Endothelial cell of umbilical vein (primary cell): ENCODE measurements at regions not wholly inside any gene's neighbourhood (a gene's known extent, or its start where the extent isn't known, plus 50 kb on each side); places are given as distances from the start of the nearest gene placed in this dataset.

Source experiments
- BruUV-seq: library from RNA; stranded (reverse); fragments of 400-500 nt; replicated peaks from 2 replicates; lab custom pipeline; 2021; lab: Mats Ljungman, UMichigan
- CTCF ChIA-PET: fragments of 300-600, 350-600 bp; sonication (Branson Sonifier 250); formaldehyde crosslinking; loops from one replicate; lab custom pipeline; 2021; ENCODE audit warnings: antibody characterized with exemption, inconsistent platforms; lab: Charles Lee
- POLR2A ChIA-PET: fragments of 300-600, 350-600 bp; sonication (Branson Sonifier 250); formaldehyde crosslinking; loops from one replicate; lab custom pipeline; 2021; ENCODE audit warnings: antibody characterized with exemption, inconsistent platforms; lab: Charles Lee
- DNase-seq: peaks from one replicate; pipeline ENCODE4 v3.0.0-alpha.2; 2011; ENCODE audit warnings: low read depth, low spot score
- FAIRE-seq: peaks from 2 replicates; lab custom pipeline; 2011; peaks lifted over from hg19 to GRCh38; lab: Jason Lieb, UNC
- H2AFZ ChIP-seq: 2 replicates; pipeline ENCODE4 v1.6.0; 2012; ENCODE audit warnings: low read depth, low read length, control low read depth, inconsistent platforms
- H3K27ac ChIP-seq: 2 replicates; pipeline ENCODE4 v1.5.1; 2011; ENCODE audit warnings: low read depth, mild to moderate bottlenecking, control low read depth, low read length, moderate library complexity; ENCODE audit not compliant: insufficient read depth
- H3K27me3 ChIP-seq, 2 experiments: 2 replicates each; pipeline versions ENCODE4 v1.6.0 to v1.6.1; 2011; ENCODE audit warnings: low read length in 2 of 2, mixed read lengths in 1 of 2; ENCODE audit not compliant: control insufficient read depth in 2 of 2, insufficient read depth in 2 of 2
- H3K36me3 ChIP-seq, 2 experiments: 2 replicates in 1 of 2; 3 replicates in 1 of 2; pipeline ENCODE4 v1.5.1; 2011; ENCODE audit warnings: low read length in 2 of 2, mild to moderate bottlenecking in 1 of 2, moderate library complexity in 1 of 2; ENCODE audit not compliant: control insufficient read depth in 2 of 2, insufficient read depth in 2 of 2; ENCODE audit errors: extremely low read depth in 1 of 2
- H3K4me1 ChIP-seq: 3 replicates; pipeline ENCODE4 v1.5.1; 2011; ENCODE audit warnings: mild to moderate bottlenecking, low read length; ENCODE audit not compliant: control insufficient read depth, insufficient read depth; ENCODE audit errors: extremely low read depth
- H3K4me2 ChIP-seq: 2 replicates; pipeline ENCODE4 v1.6.1; 2011; ENCODE audit warnings: low read length, control low read depth, mixed read lengths; ENCODE audit not compliant: insufficient read depth
- H3K4me3 ChIP-seq, 3 experiments: fragments of 200-600 bp in 1 of 3; sonication (generic), shearing (Covaris generic) in 1 of 3; replicated peaks in 1 of 3; 2 replicates each; pipeline ENCODE4 v1.5.1; 2011 to 2016; ENCODE audit warnings: control low read depth in 3 of 3, low read length in 3 of 3, mild to moderate bottlenecking in 2 of 3, inconsistent platforms in 1 of 3, low read depth in 1 of 3, moderate library complexity in 1 of 3; ENCODE audit not compliant: insufficient read depth in 1 of 3
- H3K79me2 ChIP-seq: 2 replicates; pipeline ENCODE4 v1.6.0; 2012; ENCODE audit warnings: low read length, inconsistent platforms; ENCODE audit not compliant: control insufficient read depth, insufficient read depth
- H3K9ac ChIP-seq: replicated peaks from 2 replicates; pipeline ENCODE3; 2011; ENCODE audit warnings: low read length, control low read depth; ENCODE audit not compliant: insufficient read depth; ENCODE audit errors: extremely low read depth
- H3K9me1 ChIP-seq: replicated peaks from 3 replicates; pipeline ENCODE4 v1.6.0; 2011; ENCODE audit warnings: mild to moderate bottlenecking, low read length; ENCODE audit not compliant: control insufficient read depth, insufficient read depth; ENCODE audit errors: extremely low read depth
- H3K9me3 ChIP-seq: replicated peaks from 2 replicates; pipeline ENCODE4 v1.5.1; 2012; ENCODE audit warnings: low read length, inconsistent platforms; ENCODE audit not compliant: control insufficient read depth, insufficient read depth
- H4K20me1 ChIP-seq: replicated peaks from 2 replicates; pipeline ENCODE3; 2011; ENCODE audit warnings: mild to moderate bottlenecking, low read length; ENCODE audit not compliant: control insufficient read depth, insufficient read depth; ENCODE audit errors: extremely low read depth
- CTCF ChIP-seq, 2 donors: IDR thresholded peaks; 1 replicate in 1 of 2; 2 replicates in 1 of 2; pipeline ENCODE4 v1.5.1; 2011; ENCODE audit warnings: low read length in 2 of 2, mild to moderate bottlenecking in 2 of 2, moderate library complexity in 2 of 2, control low read depth in 1 of 2, inconsistent platforms in 1 of 2, low read depth in 1 of 2; ENCODE audit not compliant: insufficient read depth in 1 of 2; ENCODE audit errors: extremely low read depth in 1 of 2
- EZH2 ChIP-seq: IDR thresholded peaks from 2 replicates; pipeline ENCODE4 v1.6.1; 2012; ENCODE audit warnings: borderline replicate concordance, low read depth, mild to moderate bottlenecking, moderate library complexity, low read length, inconsistent platforms; ENCODE audit not compliant: severe bottlenecking
- FOS ChIP-seq: IDR thresholded peaks from 2 replicates; pipeline ENCODE4 v1.6.1; 2011; ENCODE audit warnings: mild to moderate bottlenecking, low read length, moderate library complexity, borderline replicate concordance; ENCODE audit not compliant: insufficient read depth
- GATA2 ChIP-seq: IDR thresholded peaks from 2 replicates; pipeline ENCODE4 v1.7.0; 2011; ENCODE audit warnings: low read depth, mild to moderate bottlenecking, moderate library complexity, mixed read lengths, low read length; ENCODE audit not compliant: insufficient read length, insufficient read depth
- JUN ChIP-seq: IDR thresholded peaks from 2 replicates; pipeline ENCODE4 v1.6.1; 2011; ENCODE audit warnings: borderline replicate concordance, low read depth; ENCODE audit not compliant: insufficient read length, insufficient read depth
- MAX ChIP-seq: IDR thresholded peaks from 2 replicates; pipeline ENCODE4 v1.6.1; 2011; ENCODE audit not compliant: insufficient read depth, insufficient read length
- MYC ChIP-seq: IDR thresholded peaks from one replicate; pipeline ENCODE4 v1.6.1; 2011; ENCODE audit warnings: mild to moderate bottlenecking, low read depth, low read length
- POLR2A ChIP-seq: IDR thresholded peaks from 2 replicates; pipeline ENCODE4 v1.6.1; 2012; ENCODE audit warnings: low read depth, mild to moderate bottlenecking, control low read depth, low read length
- POLR2AphosphoS5 ChIP-seq: IDR thresholded peaks from 2 replicates; pipeline ENCODE4 v1.6.1; 2012; ENCODE audit warnings: low read depth, mild to moderate bottlenecking, control low read depth, low read length, moderate library complexity; ENCODE audit not compliant: insufficient read depth
- dilution Hi-C: fragments of 300-500 bp; cut with MboI; formaldehyde crosslinking; loops from one replicate; pipeline ENCODE4 v1.15.0; 2019; ENCODE audit warnings: low sequenced_read_pairs; ENCODE audit not compliant: extremely low pct_ligation_motif_present
- intact Hi-C: fragments of 100-400 bp; cut with micrococcal nuclease; formaldehyde crosslinking; loops from one replicate; pipeline ENCODE4 v1.10.0; 2022

GRCh38 chr4:62912531-62912930, 1496.7 kb downstream of the TECRL start:
- no peaks in the 10 kb centered on the region for H3K9me1 ChIP-seq
- ChIA-PET CTCF (no interaction called here), POLR2A (no interaction called here)
- dilution Hi-C loops = no loop called here
- no peaks in the 10 kb centered on the region for H3K27me3 ChIP-seq
- no peaks in the 10 kb centered on the region for H3K9me3 ChIP-seq
- no peaks in the 10 kb centered on the region for H4K20me1 ChIP-seq
- no peak for FAIRE-seq
- no peak overlapping the region for H3K27ac ChIP-seq
- no TSS peak for BruUV-seq
- no peaks in the 10 kb centered on the region for H3K36me3 ChIP-seq
- no peaks in the 10 kb centered on the region for H3K79me2 ChIP-seq
- no peak overlapping the region for H2AFZ ChIP-seq
- H3K4me3 ChIP-seq = no peak overlapping the region
- intact Hi-C loops = no loop called here
- H3K9ac ChIP-seq = no peak overlapping the region
- H3K4me1 ChIP-seq = no peaks in the 10 kb centered on the region
- TF ChIP-seq MAX (no peak), MYC (no peak), EZH2 (no peak), CTCF (IDR thresholded peaks at IDR 0.05; ENCODE audit: extremely low read depth in 1 of 2, insufficient read depth in 1 of 2, low read depth in 1 of 2, low read length in 2 of 2) (no peak), FOS (no peak), POLR2AphosphoS5 (no peak), POLR2A (no peak), JUN (no peak), GATA2 (no peak)
- no peak overlapping the region for H3K4me2 ChIP-seq
- DNase-seq = no peak
